Mesothelial cell of epicardium (in vitro differentiated cells): ENCODE measurements at regions not wholly inside any gene's neighbourhood (a gene's known extent, or its start where the extent isn't known, plus 50 kb on each side); places are given as distances from the start of the nearest gene placed in this dataset. TPM values are rescaled to one million over a fixed set of nuclear protein-coding genes. Genes with fewer than 3 reads are reported as not detected.

Experiments used
- DNase-seq, 2 experiments: peaks; one replicate each; pipeline ENCODE4 v3.0.0; 2021; ENCODE audit warnings: low spot score in 2 of 2; ENCODE audit not compliant: unreplicated experiment in 2 of 2
- H3K27ac Mint-ChIP-seq: 2 replicates; pipeline ENCODE4 v1.8.0; 2021; ENCODE audit warnings: mixed read lengths
- H3K27me3 Mint-ChIP-seq: 2 replicates; pipeline ENCODE4 v1.8.0; 2021; ENCODE audit warnings: low read depth, mixed read lengths
- H3K36me3 Mint-ChIP-seq: 2 replicates; pipeline ENCODE4 v1.8.0; 2021; ENCODE audit warnings: mixed read lengths
- H3K4me1 Mint-ChIP-seq: 2 replicates; pipeline ENCODE4 v1.8.0; 2021; ENCODE audit warnings: mixed read lengths
- H3K4me3 Mint-ChIP-seq: 2 replicates; pipeline ENCODE4 v1.8.0; 2021; ENCODE audit warnings: mild to moderate bottlenecking, moderate library complexity, mixed read lengths
- H3K9me3 Mint-ChIP-seq: 2 replicates; pipeline ENCODE4 v1.8.0; 2021; ENCODE audit warnings: mixed read lengths
- CTCF ChIP-seq: fragments of 200-600 bp; sonication (generic); IDR thresholded peaks from one replicate; pipeline ENCODE4 v1.5.0; 2021; ENCODE audit warnings: antibody characterized with exemption; ENCODE audit not compliant: unreplicated experiment
- microRNA-seq: library from miRNA; unstranded; fragments of <30 nt; microRNA quantifications from one replicate; pipeline ENCODE4 v1.2.0, GENCODE V29; 2021; ENCODE audit warnings: inconsistent platforms, mixed read lengths

- TF ChIP-seq CTCF: no peak
- no peaks in the 10 kb centered on the region for H3K36me3 Mint-ChIP-seq
These were observed 53.6 kb upstream of the SPANXB1 start for GRCh38 chrX:140948827-140949226.

GRCh38 chrX:140949233-140949632, 53.2 kb upstream of the SPANXB1 start:
- Mint-ChIP-seq H3K27me3 (no peaks in the 10 kb centered on the region), H3K9me3 (peaks cover 28% of the 10 kb centered on the region), H3K4me3 (no peak overlapping the region), H3K27ac (no peak overlapping the region), H3K36me3 (no peaks in the 10 kb centered on the region), H3K4me1 (peaks cover 5% of the 10 kb centered on the region)
- no peak for TF ChIP-seq CTCF
- DNase-seq: no peak

More at GRCh38 chrX:140948827-140949226, 53.6 kb upstream of the SPANXB1 start:
- peaks cover 5% of the 10 kb centered on the region for H3K4me1 Mint-ChIP-seq
- H3K27ac Mint-ChIP-seq: no peak overlapping the region
- no peaks in the 10 kb centered on the region for H3K27me3 Mint-ChIP-seq
- no peak for DNase-seq
- no peak overlapping the region for H3K4me3 Mint-ChIP-seq
- H3K9me3 Mint-ChIP-seq: peaks cover 26% of the 10 kb centered on the region

Small RNA genes in the stretch of these regions (microRNA-seq; reads per million reads assigned to microRNA genes)
- not detected for gene MIR320D2
